GM18502 (cell line): ENCODE measurements at regions not wholly inside any gene's neighbourhood (a gene's known extent, or its start where the extent isn't known, plus 50 kb on each side); places are given as distances from the start of the nearest gene placed in this dataset.
"Not testable (repeated sequence)": the region's sequence is repeated elsewhere in the genome, so short reads cannot be mapped to it uniquely, and the experiment has no call there.

Experiments used
- ATAC-seq: cut with Tn5 transposase; IDR thresholded peaks from one replicate; pipeline ENCODE4 v1.9.1; 2021; ENCODE audit warnings: mild to moderate bottlenecking; ENCODE audit not compliant: unreplicated experiment, poor library complexity

DNA sequence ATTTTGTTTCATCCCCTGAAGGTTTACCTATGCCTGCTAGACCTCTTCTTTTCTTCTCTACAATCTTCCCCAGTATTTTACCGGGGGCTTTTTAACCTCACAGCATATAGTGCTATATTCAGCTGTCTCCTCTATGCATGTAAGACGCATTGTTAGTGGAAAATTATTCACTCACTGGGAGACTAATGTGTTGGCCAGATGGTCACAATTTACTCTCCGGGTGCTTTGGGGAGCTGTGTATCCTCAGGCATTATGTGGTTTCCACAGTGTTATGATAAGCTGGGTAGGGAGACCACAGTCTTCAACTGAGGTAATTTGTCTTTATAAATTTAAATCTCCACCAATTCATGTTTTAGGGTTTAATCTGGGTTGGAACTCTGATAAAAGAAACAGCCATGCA lies 553.8 kb upstream of the PTCHD4 start:
- ATAC-seq: no peak

DNA sequence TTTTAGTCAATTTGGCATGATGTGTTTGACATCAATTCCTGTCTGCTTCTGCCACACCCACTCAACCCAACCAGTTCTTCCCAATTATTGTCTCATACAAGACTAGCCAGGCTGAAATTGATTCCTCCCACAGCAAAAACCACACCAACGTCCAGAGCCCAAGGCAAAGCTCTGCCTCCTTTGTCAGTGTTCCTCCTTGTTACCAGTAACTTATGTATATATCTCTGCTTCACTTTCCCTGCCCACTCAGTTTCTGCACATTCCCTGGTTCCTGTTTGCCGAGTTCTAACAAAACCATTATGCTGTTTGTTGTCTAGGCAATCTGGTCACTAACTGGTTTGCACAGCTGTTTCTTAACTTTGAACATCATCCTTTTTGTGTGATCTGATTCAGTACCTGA lies 547.9 kb upstream of the PTCHD4 start:
- ATAC-seq: no peak

DNA sequence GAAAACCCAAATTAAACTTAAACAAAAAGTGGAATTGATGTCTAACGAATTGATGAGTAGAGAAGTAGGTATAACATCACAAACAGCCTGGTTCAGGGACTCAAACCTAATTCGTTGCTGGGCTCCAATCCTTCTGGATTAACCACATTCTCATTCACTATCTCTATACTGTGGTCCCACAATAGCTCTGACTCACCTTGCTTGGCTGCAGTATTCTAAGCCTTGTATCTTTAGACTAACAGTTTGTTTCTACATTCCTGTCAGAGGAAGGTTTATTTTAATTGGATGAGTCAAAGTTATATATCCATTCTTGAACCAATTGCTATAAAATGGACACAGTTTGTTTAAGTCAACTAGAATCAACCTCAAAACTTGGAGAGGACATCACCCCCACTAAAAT lies 530.5 kb upstream of the PTCHD4 start:
- no peak for ATAC-seq

DNA sequence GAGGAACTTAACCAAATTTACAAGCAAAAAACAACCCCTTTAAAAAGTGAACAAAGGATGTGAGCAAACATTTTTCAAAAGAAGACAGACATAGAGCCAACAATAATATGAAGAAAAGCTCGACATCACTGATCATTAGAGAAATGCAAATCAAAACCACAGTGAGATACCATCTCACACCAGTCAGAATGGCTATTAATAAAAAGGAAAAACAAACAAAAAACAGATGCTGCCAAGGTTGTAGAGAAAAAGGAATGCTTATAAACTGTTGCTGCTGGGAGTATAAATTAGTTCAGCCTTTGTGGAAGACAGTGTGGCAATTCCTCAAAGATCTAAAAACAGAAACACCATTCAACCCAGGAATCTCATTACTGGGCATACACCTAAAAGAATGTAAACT lies 527.8 kb upstream of the PTCHD4 start:
- not testable (repeated sequence) for ATAC-seq

- no peak for ATAC-seq
These were observed 519.5 kb upstream of the PTCHD4 start for GRCh38 chr6:48630511-48630910.

DNA sequence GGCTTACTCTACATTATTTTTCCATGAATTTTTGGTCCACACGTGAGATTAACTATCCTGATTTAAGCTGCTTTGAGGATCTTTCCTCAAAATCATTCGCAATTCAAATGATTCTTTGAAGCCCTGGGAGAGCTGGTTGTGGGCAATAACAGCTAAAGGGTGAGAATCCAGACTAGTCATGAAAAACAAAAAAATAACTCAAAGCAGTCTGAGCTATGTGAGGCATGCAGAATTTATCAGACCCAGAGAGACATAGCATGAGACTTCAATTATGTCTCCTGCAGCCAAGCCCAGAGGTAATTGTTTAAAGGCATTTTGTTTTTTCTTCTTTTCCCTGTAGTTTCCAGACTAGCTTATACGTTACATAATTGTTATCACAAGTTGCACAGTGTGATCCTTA lies 517.3 kb upstream of the PTCHD4 start:
- no peak for ATAC-seq

DNA sequence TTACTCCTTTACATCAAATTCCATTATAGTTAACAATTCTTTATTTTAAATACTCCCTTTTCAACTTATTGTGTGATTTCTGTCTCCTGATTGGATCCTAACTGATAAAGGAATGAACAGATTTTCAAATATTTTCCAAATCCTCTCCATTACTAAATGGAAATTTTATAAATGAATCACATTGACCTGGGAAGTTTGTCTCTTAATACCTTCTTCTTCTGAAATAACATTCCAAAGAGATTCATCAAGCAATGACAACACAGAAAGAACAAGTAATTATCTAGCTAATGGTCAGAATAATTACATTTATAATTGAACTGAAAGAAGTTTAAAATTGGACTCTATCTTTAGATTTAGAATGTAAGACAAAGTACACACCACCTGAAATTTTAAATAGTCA lies 515.4 kb upstream of the PTCHD4 start:
- ATAC-seq: no peak

- no peak for ATAC-seq
These were observed 513.6 kb upstream of the PTCHD4 start for GRCh38 chr6:48624631-48625030.

GRCh38 chr6:48619771-48620170 lies 508.8 kb upstream of the PTCHD4 start:
- ATAC-seq: no peak

- no peak for ATAC-seq
These were observed 504.0 kb upstream of the PTCHD4 start for GRCh38 chr6:48615041-48615440.

DNA sequence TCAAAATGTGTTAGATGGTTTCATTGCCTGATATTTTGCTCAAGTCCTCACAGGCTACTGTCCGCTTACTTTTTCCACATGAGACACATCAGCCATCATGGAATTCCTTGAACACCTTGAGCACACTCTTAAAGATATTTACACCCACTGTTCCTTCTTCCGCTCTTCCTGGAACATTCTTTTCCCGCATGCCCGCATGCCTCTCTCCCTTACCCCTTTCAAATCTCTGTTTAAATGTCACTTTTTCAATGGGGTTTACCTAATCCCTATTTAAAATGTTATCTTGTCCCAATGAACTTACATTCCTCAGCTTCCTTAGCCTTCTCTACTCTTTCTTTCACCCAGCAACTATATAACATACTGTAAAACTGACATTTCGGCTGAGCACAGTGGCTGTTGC lies 503.3 kb upstream of the PTCHD4 start:
- ATAC-seq: no peak

- ATAC-seq: no peak
These were observed 502.4 kb upstream of the PTCHD4 start for GRCh38 chr6:48613231-48613949.

DNA sequence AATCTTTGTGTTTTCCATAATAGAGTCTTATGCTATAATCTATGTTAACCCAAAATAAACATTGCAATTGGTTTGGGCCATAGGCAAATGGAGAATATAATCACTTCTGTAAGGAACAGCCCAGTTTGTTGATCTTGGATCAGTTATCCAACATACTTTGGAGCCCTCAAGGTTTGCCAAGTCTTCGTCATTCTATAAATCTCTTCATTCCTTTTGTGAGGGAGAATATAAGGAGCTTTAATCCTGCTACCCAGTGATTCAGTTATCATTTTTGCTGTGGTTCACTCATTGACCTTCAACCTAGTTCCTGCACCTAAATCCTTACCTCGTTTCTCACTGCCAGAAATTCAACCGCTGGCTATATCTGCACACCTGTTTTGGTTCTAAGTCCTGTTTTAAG lies 500.3 kb upstream of the PTCHD4 start:
- no peak for ATAC-seq

GRCh38 chr6:48610846-48611245 lies 499.8 kb upstream of the PTCHD4 start:
- ATAC-seq: no peak

- no peak for ATAC-seq
These were observed 495.6 kb upstream of the PTCHD4 start for GRCh38 chr6:48606618-48607017.

GRCh38 chr6:48597951-48598350 lies 487.0 kb upstream of the PTCHD4 start:
- ATAC-seq: no peak

DNA sequence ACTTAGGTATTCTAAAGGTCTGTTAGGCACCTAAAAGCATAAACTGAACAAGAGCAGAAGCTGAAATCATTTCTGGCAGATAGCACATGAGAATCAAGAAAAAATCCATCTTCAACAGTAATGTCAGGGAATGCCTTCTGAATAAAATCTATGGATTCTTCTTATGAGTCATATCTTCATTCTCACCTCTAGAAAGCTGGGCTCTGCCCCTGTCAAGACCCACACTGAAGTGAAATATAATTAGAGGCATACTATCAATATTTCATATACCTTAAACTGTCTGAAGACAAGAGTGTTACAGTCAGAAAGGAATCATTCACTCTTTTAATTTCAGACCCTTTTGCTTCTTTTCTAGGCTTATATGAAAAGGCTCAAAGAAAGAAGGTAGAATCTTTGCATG lies 485.8 kb upstream of the PTCHD4 start:
- ATAC-seq: no peak

- not testable (repeated sequence) for ATAC-seq
These were observed 480.2 kb upstream of the PTCHD4 start for GRCh38 chr6:48591158-48591557.

GRCh38 chr6:48584846-48585245 lies 473.8 kb upstream of the PTCHD4 start:
- no peak for ATAC-seq

GRCh38 chr6:48570656-48571055 lies 459.7 kb upstream of the PTCHD4 start:
- no peak for ATAC-seq

DNA sequence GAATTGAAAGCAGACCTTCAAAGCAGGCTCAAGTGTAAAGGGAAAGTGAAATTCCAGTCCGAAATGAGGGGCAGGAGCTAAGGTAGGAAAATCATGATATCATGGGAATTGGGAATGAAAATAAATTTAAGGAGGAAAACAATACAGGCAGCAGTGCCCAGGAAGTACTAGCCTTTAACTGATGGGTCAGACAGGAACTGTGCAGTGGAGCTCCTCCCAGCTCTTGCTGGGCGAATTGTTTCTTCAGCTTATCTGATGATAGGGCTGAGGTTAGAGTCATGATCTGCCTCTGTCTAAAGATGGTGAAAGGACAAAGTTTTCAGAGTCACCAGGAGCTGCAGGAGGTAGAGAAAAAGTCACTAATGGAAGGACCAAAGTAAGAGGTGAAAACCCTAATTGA lies 457.9 kb upstream of the PTCHD4 start:
- ATAC-seq: no peak

GRCh38 chr6:48567016-48567415 lies 456.0 kb upstream of the PTCHD4 start:
- no peak for ATAC-seq
